NCI-H2196 (cell line): ENCODE measurements at regions not wholly inside any gene's neighbourhood (a gene's known extent, or its start where the extent isn't known, plus 50 kb on each side); places are given as distances from the start of the nearest gene placed in this dataset.
"Not testable (repeated sequence)": the region's sequence is repeated elsewhere in the genome, so short reads cannot be mapped to it uniquely, and the experiment has no call there.

ENCODE experiments used
- DNase-seq: peaks from one replicate; lab custom pipeline; 2025; ENCODE audit not compliant: unreplicated experiment; lab: John Stamatoyannopoulos, UW

- DNase-seq, result no peak
These were observed 361.0 kb upstream of the SULF2 start for GRCh38 chr20:48146308-48146707.

GRCh38 chr20:48143435-48144081, 358.3 kb upstream of the SULF2 start:
- peak; percentile 53 for DNase-seq

- DNase-seq, result no peak
These were observed 357.2 kb upstream of the SULF2 start for GRCh38 chr20:48142516-48142773.

- DNase-seq, result no peak
These were observed 356.6 kb upstream of the SULF2 start for GRCh38 chr20:48141660-48142515.

- peak; percentile 9 for DNase-seq
These were observed 354.2 kb upstream of the SULF2 start for GRCh38 chr20:48139262-48140041.

- no peak for DNase-seq
These were observed 347.6 kb upstream of the SULF2 start for GRCh38 chr20:48132834-48133233.

GRCh38 chr20:48131581-48131980, 346.3 kb upstream of the SULF2 start:
- DNase-seq, result no peak

GRCh38 chr20:48129345-48129942, 344.2 kb upstream of the SULF2 start:
- no peak for DNase-seq

GRCh38 chr20:48128436-48128835, 343.2 kb upstream of the SULF2 start:
- DNase-seq, result no peak

- DNase-seq, result not testable (repeated sequence)
These were observed 342.7 kb upstream of the SULF2 start for GRCh38 chr20:48127964-48128363.

GRCh38 chr20:48127133-48127532, 341.9 kb upstream of the SULF2 start:
- DNase-seq, result not testable (repeated sequence)

- no peak for DNase-seq
These were observed 341.0 kb upstream of the SULF2 start for GRCh38 chr20:48126227-48126740.

GRCh38 chr20:48124960-48125359, 339.7 kb upstream of the SULF2 start:
- no peak for DNase-seq

GRCh38 chr20:48124181-48124782, 339.0 kb upstream of the SULF2 start:
- no peak for DNase-seq

- DNase-seq, result no peak
These were observed 334.8 kb upstream of the SULF2 start for GRCh38 chr20:48120120-48120519.

GRCh38 chr20:48119389-48119788, 334.1 kb upstream of the SULF2 start:
- DNase-seq, result not testable (repeated sequence)

GRCh38 chr20:48115502-48115901, 330.2 kb upstream of the SULF2 start:
- DNase-seq, result no peak

GRCh38 chr20:48107560-48107959, 322.3 kb upstream of the SULF2 start:
- DNase-seq, result no peak

GRCh38 chr20:48106428-48106827, 321.1 kb upstream of the SULF2 start:
- no peak for DNase-seq

GRCh38 chr20:48105526-48105925, 320.2 kb upstream of the SULF2 start:
- no peak for DNase-seq
